GM20000 (cell line): ENCODE measurements at regions not wholly inside any gene's neighbourhood (a gene's known extent, or its start where the extent isn't known, plus 50 kb on each side); places are given as distances from the start of the nearest gene placed in this dataset.
"Not testable (repeated sequence)": the region's sequence is repeated elsewhere in the genome, so short reads cannot be mapped to it uniquely, and the experiment has no call there.

Experiments
- DNase-seq: peaks from one replicate; pipeline ENCODE4 v3.0.0; 2012; ENCODE audit warnings: low spot score
- CTCF ChIP-seq: IDR thresholded peaks from 2 replicates; pipeline ENCODE4 v1.5.1; 2012; ENCODE audit warnings: mild to moderate bottlenecking, control low read depth; ENCODE audit errors: extremely low read depth, missing control alignments

- no peak for TF ChIP-seq CTCF
- DNase-seq, result no peak
Measured at GRCh38 chr11:33530815-33531214, 169.8 kb downstream of the C11orf91 start.

DNA sequence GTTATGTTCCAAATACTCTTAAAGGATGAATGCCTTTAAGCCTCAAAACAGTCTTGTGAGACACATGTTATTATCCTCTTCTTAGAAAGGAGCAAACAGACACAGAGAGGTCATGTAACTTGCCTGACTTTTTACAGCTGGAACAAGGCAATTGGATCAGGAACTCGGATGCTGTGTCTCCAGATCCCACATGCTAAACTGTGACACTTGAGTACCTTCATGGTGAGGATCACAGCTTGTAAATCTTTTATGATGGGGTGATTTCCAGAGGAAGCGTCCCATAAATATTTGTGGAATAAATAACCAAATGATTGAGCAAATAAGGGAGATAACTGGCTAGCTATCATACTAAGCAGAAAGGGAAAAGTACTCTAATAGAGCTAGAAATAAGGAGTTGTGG lies 171.2 kb downstream of the C11orf91 start:
- no peak for TF ChIP-seq CTCF

DNA sequence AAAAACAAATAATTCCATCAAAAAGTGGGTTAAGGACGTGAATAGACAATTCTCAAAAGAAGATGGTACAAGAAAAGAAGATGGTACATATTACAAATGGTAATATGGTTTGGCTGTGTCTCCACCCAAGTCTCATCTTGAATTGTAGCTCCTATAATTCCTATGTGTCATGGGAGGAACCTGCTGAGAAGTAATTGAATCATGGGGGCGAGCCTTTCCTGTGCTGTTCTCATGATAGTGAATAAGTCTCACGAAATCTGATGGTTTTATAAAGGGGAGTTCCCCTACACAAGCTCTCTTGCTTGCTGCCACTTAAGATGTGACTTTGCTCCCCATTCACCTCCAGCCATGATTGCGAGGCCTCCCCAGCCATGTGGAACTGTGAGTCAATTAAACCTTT lies 172.9 kb downstream of the C11orf91 start:
- DNase-seq, result not testable (repeated sequence)

More for the DNA sequence above, 171.2 kb downstream of the C11orf91 start:
- DNase-seq, result no peak

GRCh38 chr11:33525789-33526188 lies 174.8 kb downstream of the C11orf91 start:
- TF ChIP-seq CTCF, result no peak
- no peak for DNase-seq

DNA sequence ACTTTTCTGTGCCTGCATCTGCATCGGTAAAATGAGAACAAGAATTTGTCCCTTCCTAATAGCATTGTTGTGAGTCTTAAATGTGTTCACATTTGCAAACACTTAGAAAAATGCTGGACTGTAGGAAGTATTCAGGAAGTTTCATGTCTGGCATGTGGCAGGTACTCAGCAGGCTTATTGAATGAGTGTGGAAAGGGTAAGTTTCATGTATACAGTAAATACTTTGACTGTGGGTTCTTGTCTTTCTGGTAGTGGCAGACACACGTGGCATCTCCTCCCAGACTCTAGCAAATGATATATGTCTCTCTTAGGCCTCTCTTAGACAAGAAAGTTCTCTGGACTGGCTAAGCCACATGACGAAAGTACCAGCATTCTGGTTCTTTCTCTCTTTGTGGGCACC lies 179.2 kb downstream of the C11orf91 start:
- no peak for TF ChIP-seq CTCF
- no peak for DNase-seq

- no peak for DNase-seq
- TF ChIP-seq CTCF, result no peak
Measured at GRCh38 chr11:33520112-33520511, 180.5 kb downstream of the C11orf91 start.

DNA sequence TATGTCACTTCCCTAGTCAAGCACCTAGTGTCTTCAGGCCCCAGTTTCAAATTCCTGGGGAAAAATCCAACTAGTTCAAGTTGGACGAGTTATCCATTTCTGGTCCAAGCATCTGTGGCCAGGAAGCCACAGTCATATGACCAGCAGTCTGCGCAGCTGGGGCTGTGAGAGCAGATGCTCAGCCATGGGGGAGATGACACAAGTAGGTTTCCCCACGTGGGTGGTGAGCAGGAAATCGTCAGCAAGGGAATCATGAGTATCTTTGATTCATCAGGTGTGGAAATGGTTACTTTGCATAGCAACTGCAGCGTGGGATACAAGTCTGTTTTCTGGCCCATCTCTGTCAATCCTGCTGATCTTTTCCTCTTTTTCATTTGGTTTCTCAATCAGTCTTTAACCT lies 185.3 kb downstream of the C11orf91 start:
- peak; percentile 31 for DNase-seq
- TF ChIP-seq CTCF, result no peak

- no peak for TF ChIP-seq CTCF
- DNase-seq, result no peak
Measured at GRCh38 chr11:33514079-33514925, 186.3 kb downstream of the C11orf91 start.
